Mesothelial cell of epicardium (in vitro differentiated cells): ENCODE measurements at regions not wholly inside any gene's neighbourhood (a gene's known extent, or its start where the extent isn't known, plus 50 kb on each side); places are given as distances from the start of the nearest gene placed in this dataset.

Experiments used
- DNase-seq, 2 experiments: peaks; one replicate each; pipeline ENCODE4 v3.0.0; 2021; ENCODE audit warnings: low spot score in 2 of 2; ENCODE audit not compliant: unreplicated experiment in 2 of 2
- H3K27ac Mint-ChIP-seq: 2 replicates; pipeline ENCODE4 v1.8.0; 2021; ENCODE audit warnings: mixed read lengths
- H3K27me3 Mint-ChIP-seq: 2 replicates; pipeline ENCODE4 v1.8.0; 2021; ENCODE audit warnings: low read depth, mixed read lengths
- H3K36me3 Mint-ChIP-seq: 2 replicates; pipeline ENCODE4 v1.8.0; 2021; ENCODE audit warnings: mixed read lengths
- H3K4me1 Mint-ChIP-seq: 2 replicates; pipeline ENCODE4 v1.8.0; 2021; ENCODE audit warnings: mixed read lengths
- H3K4me3 Mint-ChIP-seq: 2 replicates; pipeline ENCODE4 v1.8.0; 2021; ENCODE audit warnings: mild to moderate bottlenecking, moderate library complexity, mixed read lengths
- H3K9me3 Mint-ChIP-seq: 2 replicates; pipeline ENCODE4 v1.8.0; 2021; ENCODE audit warnings: mixed read lengths
- CTCF ChIP-seq: fragments of 200-600 bp; sonication (generic); IDR thresholded peaks from one replicate; pipeline ENCODE4 v1.5.0; 2021; ENCODE audit warnings: antibody characterized with exemption; ENCODE audit not compliant: unreplicated experiment

GRCh38 chr2:237154884-237155851, 69.5 kb downstream of the COPS8 start:
- H3K9me3 Mint-ChIP-seq = peaks cover 5% of the 10 kb centered on the region

GRCh38 chr2:237156031-237156856, 70.6 kb downstream of the COPS8 start:
- Mint-ChIP-seq H3K27ac (no peak overlapping the region), H3K4me1 (peaks cover 6% of the 10 kb centered on the region), H3K27me3 (no peaks in the 10 kb centered on the region), H3K9me3 (peaks cover 5% of the 10 kb centered on the region), H3K36me3 (no peaks in the 10 kb centered on the region), H3K4me3 (no peak overlapping the region)
- no peak for DNase-seq
- no peak for TF ChIP-seq CTCF

More at GRCh38 chr2:237154884-237155851, 69.5 kb downstream of the COPS8 start:
- no peaks in the 10 kb centered on the region for H3K36me3 Mint-ChIP-seq
- H3K4me1 Mint-ChIP-seq = peaks cover 6% of the 10 kb centered on the region
- no peak for DNase-seq
- TF ChIP-seq CTCF = no peak
- no peaks in the 10 kb centered on the region for H3K27me3 Mint-ChIP-seq
- no peak overlapping the region for H3K27ac Mint-ChIP-seq
- H3K4me3 Mint-ChIP-seq = no peak overlapping the region

GRCh38 chr2:237156857-237157779, 71.4 kb downstream of the COPS8 start:
- no peaks in the 10 kb centered on the region for H3K36me3 Mint-ChIP-seq
- no peak for TF ChIP-seq CTCF
- no peak overlapping the region for H3K27ac Mint-ChIP-seq
- H3K27me3 Mint-ChIP-seq = no peaks in the 10 kb centered on the region
- no peak for DNase-seq
- no peak overlapping the region for H3K4me3 Mint-ChIP-seq
- H3K4me1 Mint-ChIP-seq = peaks cover 6% of the 10 kb centered on the region
- peaks cover 5% of the 10 kb centered on the region for H3K9me3 Mint-ChIP-seq

- no peak for DNase-seq
- no peak overlapping the region for H3K4me3 Mint-ChIP-seq
- no peak for TF ChIP-seq CTCF
- H3K4me1 Mint-ChIP-seq = peaks cover 6% of the 10 kb centered on the region
- no peaks in the 10 kb centered on the region for H3K36me3 Mint-ChIP-seq
- no peak overlapping the region for H3K27ac Mint-ChIP-seq
- H3K27me3 Mint-ChIP-seq = no peaks in the 10 kb centered on the region
- H3K9me3 Mint-ChIP-seq = peaks cover 5% of the 10 kb centered on the region
Observed at GRCh38 chr2:237157780-237158102, 72.1 kb downstream of the COPS8 start.

- no peak for TF ChIP-seq CTCF
- peaks cover 6% of the 10 kb centered on the region for H3K4me1 Mint-ChIP-seq
Observed at GRCh38 chr2:237158194-237158593, 72.5 kb downstream of the COPS8 start.

More at GRCh38 chr2:237158194-237158593, 72.5 kb downstream of the COPS8 start:
- no peak for DNase-seq
- Mint-ChIP-seq H3K36me3 (peaks cover 4% of the 10 kb centered on the region), H3K27ac (no peak overlapping the region), H3K4me3 (no peak overlapping the region), H3K27me3 (no peaks in the 10 kb centered on the region), H3K9me3 (peaks cover 9% of the 10 kb centered on the region)
